ENCODE measurements at regions not wholly inside any gene's neighbourhood (a gene's known extent, or its start where the extent isn't known, plus 50 kb on each side); places are given as distances from the start of the nearest gene placed in this dataset.

GRCh38 chr14:65850429-65851135 lies 438.1 kb downstream of the FUT8 start:
- Histone ChIP-seq H2AFZ (ENCODE audit: low read length) (no peak overlapping the region), H3K79me2 (ENCODE audit: low read length) (no peaks in the 10 kb centered on the region), H3K9me2 (replicated peaks; ENCODE audit: insufficient read depth, low read length) (no peaks in the 10 kb centered on the region), H3K4me1 (ENCODE audit: low read length) (no peaks in the 10 kb centered on the region; the same call in 1 of the 2 replicates), H4K20me1 (ENCODE audit: insufficient read depth, low read length) (no peaks in the 10 kb centered on the region), H3F3A (ENCODE audit: insufficient read depth, low read length) (no peaks in the 10 kb centered on the region), H3K4me2 (ENCODE audit: low read depth, low read length) (no peak overlapping the region), H3K9ac (ENCODE audit: low read length) (no peak overlapping the region), H3K27me3 (replicated peaks; ENCODE audit: insufficient read depth, low read length) (no peaks in the 10 kb centered on the region), H3K4me3 (ENCODE audit: low read length) (no peak overlapping the region), H3K36me3 (replicated peaks; ENCODE audit: insufficient read depth, low read length) (no peaks in the 10 kb centered on the region), H3K27ac (ENCODE audit: low read length) (peak overlapping the region; percentile 18; the same call in 1 of the 2 replicates), H3K9me3 (replicated peaks; ENCODE audit: insufficient read depth, low read length) (no peaks in the 10 kb centered on the region)
- TF ChIP-seq EZH2phosphoT487 (IDR thresholded peaks at IDR 0.05; ENCODE audit: low read length), result no peak
- TF ChIP-seq, protein P1, sequence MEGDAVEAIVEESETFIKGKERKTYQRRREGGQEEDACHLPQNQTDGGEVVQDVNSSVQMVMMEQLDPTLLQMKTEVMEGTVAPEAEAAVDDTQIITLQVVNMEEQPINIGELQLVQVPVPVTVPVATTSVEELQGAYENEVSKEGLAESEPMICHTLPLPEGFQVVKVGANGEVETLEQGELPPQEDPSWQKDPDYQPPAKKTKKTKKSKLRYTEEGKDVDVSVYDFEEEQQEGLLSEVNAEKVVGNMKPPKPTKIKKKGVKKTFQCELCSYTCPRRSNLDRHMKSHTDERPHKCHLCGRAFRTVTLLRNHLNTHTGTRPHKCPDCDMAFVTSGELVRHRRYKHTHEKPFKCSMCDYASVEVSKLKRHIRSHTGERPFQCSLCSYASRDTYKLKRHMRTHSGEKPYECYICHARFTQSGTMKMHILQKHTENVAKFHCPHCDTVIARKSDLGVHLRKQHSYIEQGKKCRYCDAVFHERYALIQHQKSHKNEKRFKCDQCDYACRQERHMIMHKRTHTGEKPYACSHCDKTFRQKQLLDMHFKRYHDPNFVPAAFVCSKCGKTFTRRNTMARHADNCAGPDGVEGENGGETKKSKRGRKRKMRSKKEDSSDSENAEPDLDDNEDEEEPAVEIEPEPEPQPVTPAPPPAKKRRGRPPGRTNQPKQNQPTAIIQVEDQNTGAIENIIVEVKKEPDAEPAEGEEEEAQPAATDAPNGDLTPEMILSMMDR (IDR thresholded peaks at IDR 0.05; ENCODE audit: low read length), result no peak
- no peak for TF ChIP-seq EZH2 (optimal IDR thresholded peaks at IDR 0.05; ENCODE audit: low read depth, low read length)
- peak; percentile 64 for DNase-seq

- H3K4me1 ChIP-seq (ENCODE audit: low read length), result no peaks in the 10 kb centered on the region
- H3K9me3 ChIP-seq (replicated peaks; ENCODE audit: insufficient read depth, low read length), result no peaks in the 10 kb centered on the region
- no peak for TF ChIP-seq EZH2phosphoT487 (IDR thresholded peaks at IDR 0.05; ENCODE audit: low read length)
- TF ChIP-seq, protein P1 (IDR thresholded peaks at IDR 0.05; ENCODE audit: low read length), result no peak
- no peak for TF ChIP-seq EZH2 (optimal IDR thresholded peaks at IDR 0.05; ENCODE audit: low read depth, low read length)
Observed at GRCh38 chr14:65852689-65853088, 440.2 kb downstream of the FUT8 start.

DNA sequence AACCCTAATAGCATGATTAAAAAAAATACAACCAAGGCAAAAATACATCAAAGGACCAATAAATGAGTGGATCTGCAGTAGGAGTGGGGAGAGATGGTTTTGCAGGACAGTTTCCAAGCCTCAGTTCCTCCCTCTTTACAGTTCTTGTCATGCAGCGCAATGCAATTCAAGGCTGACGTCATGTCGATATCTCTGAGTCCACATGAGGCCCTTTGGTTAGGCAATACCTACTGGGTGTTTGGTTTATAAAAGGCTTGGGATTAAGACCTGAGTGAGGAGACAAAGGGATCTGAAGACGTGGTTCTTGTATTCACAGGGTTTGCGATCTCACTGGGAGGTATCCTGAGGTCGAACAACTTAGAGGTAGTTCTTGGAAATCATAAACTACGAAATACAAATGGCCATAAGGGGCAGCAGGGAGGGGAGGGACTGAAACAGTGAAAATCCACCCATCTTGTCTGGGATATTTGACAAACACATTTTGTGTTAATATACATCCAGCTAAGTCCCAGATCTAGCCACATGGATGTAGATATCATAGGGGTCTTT lies 441.0 kb downstream of the FUT8 start:
- Histone ChIP-seq H3K4me2 (ENCODE audit: low read depth, low read length) (no peak overlapping the region), H3K9ac (ENCODE audit: low read length) (no peak overlapping the region), H3K4me1 (ENCODE audit: low read length) (no peaks in the 10 kb centered on the region), H3K4me3 (ENCODE audit: low read length) (no peak overlapping the region), H3K9me3 (replicated peaks; ENCODE audit: insufficient read depth, low read length) (no peaks in the 10 kb centered on the region), H3K27ac (ENCODE audit: low read length) (no peak overlapping the region), H2AFZ (ENCODE audit: low read length) (no peak overlapping the region), H4K20me1 (ENCODE audit: insufficient read depth, low read length) (no peaks in the 10 kb centered on the region), H3K79me2 (ENCODE audit: low read length) (no peaks in the 10 kb centered on the region), H3K36me3 (replicated peaks; ENCODE audit: insufficient read depth, low read length) (no peaks in the 10 kb centered on the region), H3K27me3 (replicated peaks; ENCODE audit: insufficient read depth, low read length) (no peaks in the 10 kb centered on the region), H3F3A (ENCODE audit: insufficient read depth, low read length) (no peaks in the 10 kb centered on the region), H3K9me2 (replicated peaks; ENCODE audit: insufficient read depth, low read length) (no peaks in the 10 kb centered on the region)
- DNase-seq, result no peak
- TF ChIP-seq, protein P1 (IDR thresholded peaks at IDR 0.05; ENCODE audit: low read length), result no peak
- TF ChIP-seq EZH2 (optimal IDR thresholded peaks at IDR 0.05; ENCODE audit: low read depth, low read length) (no peak), EZH2phosphoT487 (IDR thresholded peaks at IDR 0.05; ENCODE audit: low read length) (no peak)

More at GRCh38 chr14:65852689-65853088, 440.2 kb downstream of the FUT8 start:
- no peak for DNase-seq
- H3K4me2 ChIP-seq (ENCODE audit: low read depth, low read length), result no peak overlapping the region
- H3K27ac ChIP-seq (ENCODE audit: low read length), result no peak overlapping the region
- H2AFZ ChIP-seq (ENCODE audit: low read length), result no peak overlapping the region
- H3K36me3 ChIP-seq (replicated peaks; ENCODE audit: insufficient read depth, low read length), result no peaks in the 10 kb centered on the region
- no peaks in the 10 kb centered on the region for H3K79me2 ChIP-seq (ENCODE audit: low read length)
- no peaks in the 10 kb centered on the region for H3K9me2 ChIP-seq (replicated peaks; ENCODE audit: insufficient read depth, low read length)
- no peak overlapping the region for H3K4me3 ChIP-seq (ENCODE audit: low read length)
- no peaks in the 10 kb centered on the region for H4K20me1 ChIP-seq (ENCODE audit: insufficient read depth, low read length)
- no peaks in the 10 kb centered on the region for H3F3A ChIP-seq (ENCODE audit: insufficient read depth, low read length)
- H3K27me3 ChIP-seq (replicated peaks; ENCODE audit: insufficient read depth, low read length), result no peaks in the 10 kb centered on the region
- no peak overlapping the region for H3K9ac ChIP-seq (ENCODE audit: low read length)
